OCI-M1 (cell line): ENCODE measurements at regions not wholly inside any gene's neighbourhood (a gene's known extent, or its start where the extent isn't known, plus 50 kb on each side); places are given as distances from the start of the nearest gene placed in this dataset.

Source experiments
- DNase-seq: peaks from one replicate; lab custom pipeline; 2025; lab: John Stamatoyannopoulos, UW

GRCh38 chr1:99163671-99164070 is 100.6 kb upstream of the PLPPR4 start:
- no peak for DNase-seq

- DNase-seq, result no peak
Measured at GRCh38 chr1:99170516-99170915, 93.8 kb upstream of the PLPPR4 start.

GRCh38 chr1:99171184-99171813 is 93.0 kb upstream of the PLPPR4 start:
- no peak for DNase-seq

- no peak for DNase-seq
Measured at GRCh38 chr1:99173282-99173681, 91.0 kb upstream of the PLPPR4 start.

GRCh38 chr1:99173900-99174299 is 90.4 kb upstream of the PLPPR4 start:
- no peak for DNase-seq

GRCh38 chr1:99176753-99177152 is 87.5 kb upstream of the PLPPR4 start:
- no peak for DNase-seq

- DNase-seq, result peak; percentile 21
Measured at GRCh38 chr1:99177465-99177864, 86.8 kb upstream of the PLPPR4 start.

- DNase-seq, result peak; percentile 91
Measured at GRCh38 chr1:99180343-99180808, 83.9 kb upstream of the PLPPR4 start.

GRCh38 chr1:99180915-99181314 is 83.4 kb upstream of the PLPPR4 start:
- DNase-seq, result no peak

- DNase-seq, result no peak
Measured at GRCh38 chr1:99181892-99182291, 82.4 kb upstream of the PLPPR4 start.

- no peak for DNase-seq
Measured at GRCh38 chr1:99185196-99185595, 79.1 kb upstream of the PLPPR4 start.

- no peak for DNase-seq
Measured at GRCh38 chr1:99193431-99193830, 70.9 kb upstream of the PLPPR4 start.

- no peak for DNase-seq
Measured at GRCh38 chr1:99198393-99198792, 65.9 kb upstream of the PLPPR4 start.

- no peak for DNase-seq
Measured at GRCh38 chr1:99207216-99207615, 57.1 kb upstream of the PLPPR4 start.
